ENCODE measurements at regions not wholly inside any gene's neighbourhood (a gene's known extent, or its start where the extent isn't known, plus 50 kb on each side); places are given as distances from the start of the nearest gene placed in this dataset.
"Not testable (repeated sequence)": the region's sequence is repeated elsewhere in the genome, so short reads cannot be mapped to it uniquely, and the experiment has no call there.

- DNase-seq = no peak
Measured at GRCh38 chr2:53098696-53099078, 668.9 kb upstream of the CHAC2 start.

- DNase-seq = no peak
Measured at GRCh38 chr2:53096351-53096750, 671.3 kb upstream of the CHAC2 start.

- DNase-seq = no peak
Measured at GRCh38 chr2:53095664-53096063, 671.9 kb upstream of the CHAC2 start.

- DNase-seq = no peak
Measured at GRCh38 chr2:53095227-53095626, 672.4 kb upstream of the CHAC2 start.

- DNase-seq = no peak
Measured at GRCh38 chr2:53093355-53093754, 674.2 kb upstream of the CHAC2 start.

GRCh38 chr2:53091183-53091582 lies 676.4 kb upstream of the CHAC2 start:
- no peak for DNase-seq

GRCh38 chr2:53087874-53088461 lies 679.6 kb upstream of the CHAC2 start:
- DNase-seq = no peak

- DNase-seq = no peak
Measured at GRCh38 chr2:53087262-53087873, 680.2 kb upstream of the CHAC2 start.

GRCh38 chr2:53077413-53077812 lies 690.2 kb upstream of the CHAC2 start:
- no peak for DNase-seq

GRCh38 chr2:53075760-53076159 lies 691.8 kb upstream of the CHAC2 start:
- DNase-seq = no peak

- no peak for DNase-seq
Measured at GRCh38 chr2:53067533-53067932, 700.1 kb upstream of the CHAC2 start.

- DNase-seq = no peak
Measured at GRCh38 chr2:53067056-53067455, 700.5 kb upstream of the CHAC2 start.

GRCh38 chr2:53064154-53064553 lies 703.5 kb upstream of the CHAC2 start:
- no peak for DNase-seq

GRCh38 chr2:53058526-53058925 lies 709.1 kb upstream of the CHAC2 start:
- no peak for DNase-seq

GRCh38 chr2:53053937-53054336 lies 713.7 kb upstream of the CHAC2 start:
- DNase-seq = no peak

GRCh38 chr2:53051157-53051556 lies 716.4 kb upstream of the CHAC2 start:
- no peak for DNase-seq

GRCh38 chr2:53040536-53041229 lies 726.9 kb upstream of the CHAC2 start:
- DNase-seq = no peak

GRCh38 chr2:53036196-53036595 lies 731.4 kb upstream of the CHAC2 start:
- DNase-seq = no peak

- no peak for DNase-seq
Measured at GRCh38 chr2:53035153-53035552, 732.5 kb upstream of the CHAC2 start.

GRCh38 chr2:53033411-53033810 lies 734.2 kb upstream of the CHAC2 start:
- no peak for DNase-seq

GRCh38 chr2:53028746-53029423 lies 738.7 kb upstream of the CHAC2 start:
- DNase-seq = no peak

GRCh38 chr2:53028225-53028624 lies 739.4 kb upstream of the CHAC2 start:
- DNase-seq = no peak

GRCh38 chr2:53022248-53022647 lies 745.4 kb upstream of the CHAC2 start:
- DNase-seq = not testable (repeated sequence)

- no peak for DNase-seq
Measured at GRCh38 chr2:53021828-53022227, 745.8 kb upstream of the CHAC2 start.
